ENCODE measurements at regions not wholly inside any gene's neighbourhood (a gene's known extent, or its start where the extent isn't known, plus 50 kb on each side); places are given as distances from the start of the nearest gene placed in this dataset.

GRCh38 chr3:194811118-194811517 is 125.4 kb downstream of the FAM43A start:
- H3K4me2 ChIP-seq (ENCODE audit: insufficient read depth, insufficient read length, low read length) = no peak overlapping the region
- no CpG with 5 or more reads among the region's 9 CpGs for WGBS (ENCODE audit: extremely low coverage, insufficient read length, low lambda C conversion rate)
- no peak overlapping the region for H3K27ac Mint-ChIP-seq
- no peaks in the 10 kb centered on the region for H3K36me3 Mint-ChIP-seq (ENCODE audit: insufficient read depth in 1 of 3, low read depth in 3 of 3)
- no peak for DNase-seq
- no peaks in the 10 kb centered on the region for H3K9me3 ChIP-seq (ENCODE audit: control insufficient read depth, low read depth, low read length)
- H3K27me3 ChIP-seq (ENCODE audit: insufficient read depth, low read length) = no peaks in the 10 kb centered on the region
- no peaks in the 10 kb centered on the region for H3K79me1 ChIP-seq (ENCODE audit: insufficient read depth, low read depth, low read length, poor library complexity, severe bottlenecking)
- H3K23me2 ChIP-seq (ENCODE audit: insufficient read length, low read depth, low read length, poor library complexity, severe bottlenecking) = no peaks in the 10 kb centered on the region
- H2BK15ac ChIP-seq (ENCODE audit: low read depth, low read length) = no peak overlapping the region
- no peak overlapping the region for H3K9ac ChIP-seq (ENCODE audit: extremely low read depth, insufficient read length, low read length)
- H3K4me1 ChIP-seq (ENCODE audit: insufficient read depth, low read length) = no peaks in the 10 kb centered on the region
- no peak overlapping the region for H4K91ac ChIP-seq (ENCODE audit: insufficient read length, low read depth, low read length)
- H3K79me2 ChIP-seq (ENCODE audit: insufficient read depth, low read length) = no peaks in the 10 kb centered on the region
- no peak overlapping the region for H2BK20ac ChIP-seq (ENCODE audit: low read depth, low read length, poor library complexity, severe bottlenecking)
- no peak overlapping the region for H3K4me3 Mint-ChIP-seq
- H3T11ph ChIP-seq (ENCODE audit: low read length) = no peak overlapping the region
- no peaks in the 10 kb centered on the region for H4K20me1 ChIP-seq (ENCODE audit: control insufficient read depth, insufficient read depth, insufficient read length)
- H4K5ac ChIP-seq (ENCODE audit: insufficient read length, low read depth, low read length) = no peak overlapping the region
- H3K18ac ChIP-seq (ENCODE audit: insufficient read length, low read depth, low read length) = no peak overlapping the region
- H3K56ac ChIP-seq (ENCODE audit: insufficient read length, low read depth, low read length) = no peak overlapping the region
- H3K27me3 Mint-ChIP-seq (ENCODE audit: low read depth) = peaks cover 10% of the 10 kb centered on the region
- H3K4me1 Mint-ChIP-seq = peaks cover 15 to 23% of the 10 kb centered on the region in 2 experiments
- no peak overlapping the region for H2BK5ac ChIP-seq (ENCODE audit: insufficient read length, low read length)
- H4K8ac ChIP-seq (replicated peaks; ENCODE audit: insufficient read length, low read depth, low read length) = no peak overlapping the region
- no peak overlapping the region for H3K27ac ChIP-seq (ENCODE audit: insufficient read length, low read depth, low read length)
- no peaks in the 10 kb centered on the region for H3K9me3 Mint-ChIP-seq
- H3K14ac ChIP-seq (ENCODE audit: insufficient read depth, low read length) = no peak overlapping the region
- H3K4ac ChIP-seq (ENCODE audit: low read depth, low read length) = no peak overlapping the region
- TF ChIP-seq, protein P1, sequence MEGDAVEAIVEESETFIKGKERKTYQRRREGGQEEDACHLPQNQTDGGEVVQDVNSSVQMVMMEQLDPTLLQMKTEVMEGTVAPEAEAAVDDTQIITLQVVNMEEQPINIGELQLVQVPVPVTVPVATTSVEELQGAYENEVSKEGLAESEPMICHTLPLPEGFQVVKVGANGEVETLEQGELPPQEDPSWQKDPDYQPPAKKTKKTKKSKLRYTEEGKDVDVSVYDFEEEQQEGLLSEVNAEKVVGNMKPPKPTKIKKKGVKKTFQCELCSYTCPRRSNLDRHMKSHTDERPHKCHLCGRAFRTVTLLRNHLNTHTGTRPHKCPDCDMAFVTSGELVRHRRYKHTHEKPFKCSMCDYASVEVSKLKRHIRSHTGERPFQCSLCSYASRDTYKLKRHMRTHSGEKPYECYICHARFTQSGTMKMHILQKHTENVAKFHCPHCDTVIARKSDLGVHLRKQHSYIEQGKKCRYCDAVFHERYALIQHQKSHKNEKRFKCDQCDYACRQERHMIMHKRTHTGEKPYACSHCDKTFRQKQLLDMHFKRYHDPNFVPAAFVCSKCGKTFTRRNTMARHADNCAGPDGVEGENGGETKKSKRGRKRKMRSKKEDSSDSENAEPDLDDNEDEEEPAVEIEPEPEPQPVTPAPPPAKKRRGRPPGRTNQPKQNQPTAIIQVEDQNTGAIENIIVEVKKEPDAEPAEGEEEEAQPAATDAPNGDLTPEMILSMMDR (conservative IDR thresholded peaks at IDR 0.05) = no peak
- H2BK120ac ChIP-seq (ENCODE audit: low read depth, low read length, poor library complexity, severe bottlenecking) = no peak overlapping the region
- no peak overlapping the region for H2AK5ac ChIP-seq (ENCODE audit: insufficient read length, low read length)
- no peak overlapping the region for H2AFZ ChIP-seq (ENCODE audit: low read length)
- H2BK12ac ChIP-seq (ENCODE audit: insufficient read length, low read depth, low read length) = no peak overlapping the region
- H3K23ac ChIP-seq (ENCODE audit: insufficient read length, low read depth, low read length) = no peak overlapping the region
